ENCODE measurements at regions not wholly inside any gene's neighbourhood (a gene's known extent, or its start where the extent isn't known, plus 50 kb on each side); places are given as distances from the start of the nearest gene placed in this dataset.

GRCh38 chr6:170023620-170024521, 267.0 kb downstream of the DLL1 start:
- Histone ChIP-seq H3K27me3 (ENCODE audit: low read length) (no peaks in the 10 kb centered on the region), H4K20me1 (ENCODE audit: low read depth, low read length) (no peaks in the 10 kb centered on the region), H2AFZ (ENCODE audit: low read depth, low read length, severe bottlenecking) (no peak overlapping the region), H3K27ac (ENCODE audit: low read depth, low read length) (no peak overlapping the region), H3K9me3 (ENCODE audit: insufficient read depth, low read length) (no peaks in the 10 kb centered on the region), H3K79me2 (ENCODE audit: insufficient read depth, low read length) (no peaks in the 10 kb centered on the region), H3F3A (ENCODE audit: insufficient read depth) (no peaks in the 10 kb centered on the region), H3K9ac (ENCODE audit: low read length) (no peak overlapping the region), H3K4me2 (ENCODE audit: low read depth, low read length, poor library complexity, severe bottlenecking) (no peak overlapping the region), H3K4me3 (ENCODE audit: insufficient read depth, low read length, poor library complexity, severe bottlenecking) (no peak overlapping the region), H3K36me3 (ENCODE audit: low read length) (no peaks in the 10 kb centered on the region), H3K9me2 (replicated peaks; ENCODE audit: insufficient read depth, low read length) (no peaks in the 10 kb centered on the region)
- no peak for TF ChIP-seq EZH2phosphoT487 (conservative IDR thresholded peaks at IDR 0.05; ENCODE audit: low read length)
- no peak for TF ChIP-seq CTCF (IDR thresholded peaks at IDR 0.05; ENCODE audit: insufficient read depth, low read length, poor library complexity, severe bottlenecking)

GRCh38 chr6:170022827-170023619, 267.9 kb downstream of the DLL1 start:
- H3K36me3 ChIP-seq (ENCODE audit: low read length): no peaks in the 10 kb centered on the region
- H3K9ac ChIP-seq (ENCODE audit: low read length): no peak overlapping the region
- H3K4me2 ChIP-seq (ENCODE audit: low read depth, low read length, poor library complexity, severe bottlenecking): no peak overlapping the region
- no peaks in the 10 kb centered on the region for H3K27me3 ChIP-seq (ENCODE audit: low read length)
- no peak overlapping the region for H3K4me3 ChIP-seq (ENCODE audit: insufficient read depth, low read length, poor library complexity, severe bottlenecking)
- no peaks in the 10 kb centered on the region for H3F3A ChIP-seq (ENCODE audit: insufficient read depth)
- no peak for TF ChIP-seq CTCF (IDR thresholded peaks at IDR 0.05; ENCODE audit: insufficient read depth, low read length, poor library complexity, severe bottlenecking)
- no peaks in the 10 kb centered on the region for H4K20me1 ChIP-seq (ENCODE audit: low read depth, low read length)
- no peak overlapping the region for H3K27ac ChIP-seq (ENCODE audit: low read depth, low read length)
- H3K79me2 ChIP-seq (ENCODE audit: insufficient read depth, low read length): no peaks in the 10 kb centered on the region
- no peaks in the 10 kb centered on the region for H3K9me3 ChIP-seq (ENCODE audit: insufficient read depth, low read length)
- no peaks in the 10 kb centered on the region for H3K9me2 ChIP-seq (replicated peaks; ENCODE audit: insufficient read depth, low read length)
- no peak overlapping the region for H2AFZ ChIP-seq (ENCODE audit: low read depth, low read length, severe bottlenecking)

- H4K20me1 ChIP-seq (ENCODE audit: low read depth, low read length): no peaks in the 10 kb centered on the region
- no peak overlapping the region for H3K4me3 ChIP-seq (ENCODE audit: insufficient read depth, low read length, poor library complexity, severe bottlenecking)
- H3K9me2 ChIP-seq (replicated peaks; ENCODE audit: insufficient read depth, low read length): no peaks in the 10 kb centered on the region
- H2AFZ ChIP-seq (ENCODE audit: low read depth, low read length, severe bottlenecking): no peak overlapping the region
- no peak overlapping the region for H3K27ac ChIP-seq (ENCODE audit: low read depth, low read length)
- no peaks in the 10 kb centered on the region for H3K27me3 ChIP-seq (ENCODE audit: low read length)
- H3K79me2 ChIP-seq (ENCODE audit: insufficient read depth, low read length): no peaks in the 10 kb centered on the region
- no peaks in the 10 kb centered on the region for H3K9me3 ChIP-seq (ENCODE audit: insufficient read depth, low read length)
- no peaks in the 10 kb centered on the region for H3F3A ChIP-seq (ENCODE audit: insufficient read depth)
- no peak overlapping the region for H3K9ac ChIP-seq (ENCODE audit: low read length)
- no peaks in the 10 kb centered on the region for H3K36me3 ChIP-seq (ENCODE audit: low read length)
- TF ChIP-seq CTCF (IDR thresholded peaks at IDR 0.05; ENCODE audit: insufficient read depth, low read length, poor library complexity, severe bottlenecking) (no peak), EZH2phosphoT487 (conservative IDR thresholded peaks at IDR 0.05; ENCODE audit: low read length) (no peak)
- no peak overlapping the region for H3K4me2 ChIP-seq (ENCODE audit: low read depth, low read length, poor library complexity, severe bottlenecking)
These were observed 268.6 kb downstream of the DLL1 start for GRCh38 chr6:170022291-170022722.

All from SU-DHL-6 (cell line).